HepG2 (cell line): ENCODE measurements at regions not wholly inside any gene's neighbourhood (a gene's known extent, or its start where the extent isn't known, plus 50 kb on each side); places are given as distances from the start of the nearest gene placed in this dataset.

Source experiments
- ATAC-seq: fragments of 200-7000 bp; cut with Tn5 transposase; 3 replicates; pipeline ENCODE4 v1.9.1; 2020; ENCODE audit warnings: mild to moderate bottlenecking, moderate library complexity
- BruUV-seq: library from RNA; stranded (reverse); fragments of 400-500 nt; replicated peaks from 2 replicates; lab custom pipeline; 2021; lab: Mats Ljungman, UMichigan
- CTCF ChIA-PET: fragments of 300-600 bp; formaldehyde crosslinking; extraction: SDS; loops from one replicate; lab custom pipeline; 2021; ENCODE audit warnings: low total read pairs, inconsistent platforms, low intra/inter-chr PET ratio; lab: Yijun Ruan, JAX
- POLR2A ChIA-PET: fragments of 350-600 bp; sonication (Branson Sonifier 250); formaldehyde crosslinking; loops from one replicate; lab custom pipeline; 2020; ENCODE audit warnings: antibody characterized with exemption, inconsistent platforms; lab: Yijun Ruan, JAX
- DNase-seq: peaks from one replicate; pipeline ENCODE4 v3.0.0-alpha.2; 2015; ENCODE audit warnings: low spot score
- FAIRE-seq: peaks from 3 replicates; lab custom pipeline; 2011; peaks lifted over from hg19 to GRCh38; lab: Jason Lieb, UNC
- H2AFZ ChIP-seq: one replicate; pipeline ENCODE4 v1.6.1; 2011; ENCODE audit warnings: low read length, inconsistent platforms
- H3K27ac ChIP-seq: fragments of 300-600 bp; 3 replicates; pipeline ENCODE4 v1.8.0; 2011; ENCODE audit warnings: mixed run types, mild to moderate bottlenecking, mixed read lengths, low read length, inconsistent platforms; ENCODE audit not compliant: insufficient read depth; ENCODE audit errors: extremely low read length
- H3K27me3 ChIP-seq, 2 experiments: fragments of 200-600 bp in 1 of 2; 2 replicates in 1 of 2; 3 replicates in 1 of 2; pipeline versions ENCODE4 v1.6.0 to v1.8.0; 2011; ENCODE audit warnings: low read length in 2 of 2, mild to moderate bottlenecking in 2 of 2, moderate library complexity in 2 of 2, inconsistent platforms in 1 of 2; ENCODE audit not compliant: insufficient read depth in 2 of 2, control insufficient read depth in 1 of 2
- H3K36me3 ChIP-seq, 2 experiments: fragments of 200-600 bp in 1 of 2; replicated peaks in 1 of 2; 2 replicates in 1 of 2; 3 replicates in 1 of 2; pipeline versions ENCODE4 v1.5.1 to v1.8.0; 2011; ENCODE audit warnings: low read length in 2 of 2, inconsistent platforms in 1 of 2; ENCODE audit not compliant: insufficient read depth in 2 of 2, control insufficient read depth in 1 of 2
- H3K4me1 ChIP-seq: 2 replicates; pipeline ENCODE4 v1.5.1; 2012; ENCODE audit warnings: low read length, inconsistent platforms; ENCODE audit not compliant: insufficient read depth
- H3K4me2 ChIP-seq: 2 replicates; pipeline ENCODE4 v1.6.0; 2011; ENCODE audit warnings: low read depth, low read length, inconsistent platforms
- H3K4me3 ChIP-seq, 3 experiments: fragments of 200-600 bp in 1 of 3; sonication (generic), shearing (Covaris generic) in 1 of 3; replicated peaks in 1 of 3; 2 replicates each; pipeline ENCODE4 v1.5.1; 2011 to 2016; ENCODE audit warnings: low read length in 3 of 3, inconsistent platforms in 2 of 3, low read depth in 2 of 3, mild to moderate bottlenecking in 2 of 3, control low read depth in 1 of 3, mixed read lengths in 1 of 3; ENCODE audit not compliant: insufficient read depth in 1 of 3
- H3K79me2 ChIP-seq: one replicate; pipeline ENCODE4 v1.6.1; 2011; ENCODE audit warnings: low read length, inconsistent platforms; ENCODE audit not compliant: insufficient read depth
- H3K9ac ChIP-seq: 2 replicates; pipeline ENCODE4 v1.6.0; 2011; ENCODE audit warnings: mild to moderate bottlenecking, low read depth, low read length, inconsistent platforms; ENCODE audit not compliant: insufficient read depth
- H3K9me3 ChIP-seq: 2 replicates; pipeline ENCODE4 v1.5.1; 2012; ENCODE audit warnings: mild to moderate bottlenecking, low read length
- H4K20me1 ChIP-seq: 2 replicates; pipeline ENCODE4 v1.6.0; 2011; ENCODE audit warnings: inconsistent platforms, mild to moderate bottlenecking, low read length, moderate library complexity; ENCODE audit not compliant: insufficient read depth
- GABPA ChIP-seq, 2 experiments: IDR thresholded peaks; 2 replicates each; pipeline ENCODE4 v1.6.1; 2011 to 2016; ENCODE audit warnings: low read depth in 2 of 2, low read length in 1 of 2, missing biosample characterization in 1 of 2, missing genetic modification characterization in 1 of 2
- NR2F1 ChIP-seq, 2 experiments: fragments of 450-650 bp in 1 of 2; formaldehyde crosslinking in 1 of 2; IDR thresholded peaks; 2 replicates each; pipeline versions ENCODE4 v1.5.0 to v1.6.1; 2016 to 2020; ENCODE audit warnings: mild to moderate bottlenecking in 1 of 2, missing compliant biosample characterization in 1 of 2, missing genetic modification reagents in 1 of 2, moderate library complexity in 1 of 2
- RXRB ChIP-seq: IDR thresholded peaks from 2 replicates; pipeline ENCODE4 v1.6.1; 2016; ENCODE audit warnings: borderline replicate concordance, missing genetic modification reagents, missing compliant biosample characterization
- ZNF274 ChIP-seq: sonication (generic); formaldehyde crosslinking; IDR thresholded peaks from 2 replicates; pipeline ENCODE4 v1.5.1; 2020; ENCODE audit warnings: mild to moderate bottlenecking, missing genetic modification reagents
- ZNF510 ChIP-seq: sonication (generic); formaldehyde crosslinking; IDR thresholded peaks from 2 replicates; pipeline ENCODE4 v1.4.0; 2020; ENCODE audit warnings: low read depth, mild to moderate bottlenecking, missing genetic modification reagents
- ZZZ3 ChIP-seq: sonication (generic); formaldehyde crosslinking; IDR thresholded peaks from 2 replicates; pipeline ENCODE4 v1.4.0; 2020; ENCODE audit warnings: missing genetic modification reagents, mild to moderate bottlenecking, borderline replicate concordance
- WGBS: methylation state at CpG from one replicate; pipeline ENCODE4 v1.1.6; 2017; ENCODE audit warnings: low lambda C conversion rate; 5-methylcytosine and 5-hydroxymethylcytosine counted together
- in situ Hi-C: cut with HindIII; loops from 2 replicates; pipeline ENCODE4 v1.10.0; 2017; ENCODE audit warnings: low pct_unique_long_range_greater_than_20kb; ENCODE audit not compliant: extremely low pct_ligation_motif_present
- intact Hi-C: fragments of 100-400 bp; cut with micrococcal nuclease; formaldehyde crosslinking; loops from one replicate; pipeline ENCODE4 v1.10.0; 2022; ENCODE audit not compliant: unreplicated experiment
- TF ChIP-seq, protein P1 (sequence below): sonication (generic); IDR thresholded peaks from 2 replicates; pipeline ENCODE4 v1.6.1; 2016; ENCODE audit warnings: low read depth, borderline replicate concordance
- TF ChIP-seq, protein P2 (sequence below): sonication (generic); formaldehyde crosslinking; IDR thresholded peaks from 2 replicates; pipeline ENCODE4 v1.8.0; 2022; ENCODE audit warnings: mild to moderate bottlenecking, missing genetic modification reagents, borderline replicate concordance
- TF ChIP-seq, protein P3 (sequence below): sonication (generic); formaldehyde crosslinking; IDR thresholded peaks from 2 replicates; pipeline ENCODE4 v1.5.0; 2020; ENCODE audit warnings: mild to moderate bottlenecking, missing genetic modification reagents
- TF ChIP-seq, protein P4 (sequence below): sonication (generic); formaldehyde crosslinking; conservative IDR thresholded peaks from 2 replicates; pipeline ENCODE4 v1.5.0; 2020; ENCODE audit warnings: missing genetic modification reagents
- TF ChIP-seq, protein P5 (sequence below): sonication (generic); formaldehyde crosslinking; IDR thresholded peaks from 2 replicates; pipeline ENCODE4 v1.9.0; 2021; ENCODE audit warnings: missing genetic modification reagents, borderline replicate concordance
- TF ChIP-seq, protein P6 (sequence below): sonication (generic); formaldehyde crosslinking; IDR thresholded peaks from 2 replicates; pipeline ENCODE4 v1.4.0; 2020; ENCODE audit warnings: missing genetic modification reagents

DNA sequence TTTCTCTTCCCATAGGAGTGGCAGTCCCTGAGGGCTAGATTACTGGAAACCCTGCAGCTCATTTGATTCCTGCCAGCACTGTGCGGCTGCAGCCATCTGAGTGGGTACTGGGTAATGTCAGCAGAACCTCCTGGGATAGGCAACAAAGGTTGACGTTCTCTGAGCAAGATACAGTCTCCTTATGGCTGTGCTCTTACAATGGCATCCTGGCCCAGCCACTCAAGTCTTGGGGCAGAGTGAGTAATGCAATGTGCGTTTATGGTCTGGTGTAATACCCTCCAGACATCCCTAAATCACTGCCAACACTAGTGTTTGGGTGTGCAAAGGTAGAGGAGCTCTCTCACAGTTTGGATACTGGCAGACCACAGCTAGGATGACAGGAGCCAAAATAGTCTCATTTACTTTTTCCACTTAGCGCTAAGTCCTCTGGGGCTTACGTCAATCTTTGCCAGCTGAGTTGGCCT is 775.8 kb downstream of the ZNF385D start:
- DNase-seq (no peak), FAIRE-seq (no peak), ATAC-seq (no peak)
- ChIA-PET CTCF (no interaction called here), POLR2A (no interaction called here)
- in situ Hi-C loops (no loop called here), intact Hi-C loops (no loop called here)
- BruUV-seq, result no TSS peak
- H3K4me1 ChIP-seq, result no peaks in the 10 kb centered on the region
- no peak overlapping the region for H3K4me3 ChIP-seq
- H2AFZ ChIP-seq, result no peak overlapping the region
- H3K27me3 ChIP-seq, result no peaks in the 10 kb centered on the region
- WGBS, result 25% methylated on average over 2 of the region's 5 CpGs
- no peak overlapping the region for H3K4me2 ChIP-seq
- peaks cover 40% of the 10 kb centered on the region for H3K9me3 ChIP-seq
- no peak overlapping the region for H3K9ac ChIP-seq
- H4K20me1 ChIP-seq, result no peaks in the 10 kb centered on the region
- H3K27ac ChIP-seq, result no peak overlapping the region
- H3K36me3 ChIP-seq, result no peaks in the 10 kb centered on the region
- no peaks in the 10 kb centered on the region for H3K79me2 ChIP-seq
- TF ChIP-seq, protein P1, sequence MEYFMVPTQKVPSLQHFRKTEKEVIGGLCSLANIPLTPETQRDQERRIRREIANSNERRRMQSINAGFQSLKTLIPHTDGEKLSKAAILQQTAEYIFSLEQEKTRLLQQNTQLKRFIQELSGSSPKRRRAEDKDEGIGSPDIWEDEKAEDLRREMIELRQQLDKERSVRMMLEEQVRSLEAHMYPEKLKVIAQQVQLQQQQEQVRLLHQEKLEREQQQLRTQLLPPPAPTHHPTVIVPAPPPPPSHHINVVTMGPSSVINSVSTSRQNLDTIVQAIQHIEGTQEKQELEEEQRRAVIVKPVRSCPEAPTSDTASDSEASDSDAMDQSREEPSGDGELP, result no peak
- TF ChIP-seq GABPA (IDR thresholded peaks at IDR 0.05; ENCODE audit: low read depth, low read length), result no peak
- no peak for TF ChIP-seq GABPA (CRISPR knock-in tag; IDR thresholded peaks at IDR 0.05; ENCODE audit: low read depth)
- TF ChIP-seq, protein P2, sequence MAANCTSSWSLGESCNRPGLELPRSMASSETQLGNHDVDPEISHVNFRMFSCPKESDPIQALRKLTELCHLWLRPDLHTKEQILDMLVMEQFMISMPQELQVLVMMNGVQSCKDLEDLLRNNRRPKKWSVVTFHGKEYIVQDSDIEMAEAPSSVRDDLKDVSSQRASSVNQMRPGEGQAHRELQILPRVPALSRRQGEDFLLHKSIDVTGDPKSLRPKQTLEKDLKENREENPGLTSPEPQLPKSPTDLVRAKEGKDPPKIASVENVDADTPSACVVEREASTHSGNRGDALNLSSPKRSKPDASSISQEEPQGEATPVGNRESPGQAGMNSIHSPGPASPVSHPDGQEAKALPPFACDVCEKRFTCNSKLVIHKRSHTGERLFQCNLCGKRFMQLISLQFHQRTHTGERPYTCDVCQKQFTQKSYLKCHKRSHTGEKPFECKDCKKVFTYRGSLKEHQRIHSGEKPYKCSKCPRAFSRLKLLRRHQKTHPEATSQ (CRISPR knock-in tag), result no peak
- TF ChIP-seq, protein P3, sequence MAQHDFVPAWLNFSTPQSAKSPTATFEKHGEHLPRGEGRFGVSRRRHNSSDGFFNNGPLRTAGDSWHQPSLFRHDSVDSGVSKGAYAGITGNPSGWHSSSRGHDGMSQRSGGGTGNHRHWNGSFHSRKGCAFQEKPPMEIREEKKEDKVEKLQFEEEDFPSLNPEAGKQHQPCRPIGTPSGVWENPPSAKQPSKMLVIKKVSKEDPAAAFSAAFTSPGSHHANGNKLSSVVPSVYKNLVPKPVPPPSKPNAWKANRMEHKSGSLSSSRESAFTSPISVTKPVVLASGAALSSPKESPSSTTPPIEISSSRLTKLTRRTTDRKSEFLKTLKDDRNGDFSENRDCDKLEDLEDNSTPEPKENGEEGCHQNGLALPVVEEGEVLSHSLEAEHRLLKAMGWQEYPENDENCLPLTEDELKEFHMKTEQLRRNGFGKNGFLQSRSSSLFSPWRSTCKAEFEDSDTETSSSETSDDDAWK (CRISPR knock-in tag), result no peak
- no peak for TF ChIP-seq ZZZ3 (CRISPR knock-in tag)
- no peak for TF ChIP-seq RXRB
- TF ChIP-seq, protein P4, sequence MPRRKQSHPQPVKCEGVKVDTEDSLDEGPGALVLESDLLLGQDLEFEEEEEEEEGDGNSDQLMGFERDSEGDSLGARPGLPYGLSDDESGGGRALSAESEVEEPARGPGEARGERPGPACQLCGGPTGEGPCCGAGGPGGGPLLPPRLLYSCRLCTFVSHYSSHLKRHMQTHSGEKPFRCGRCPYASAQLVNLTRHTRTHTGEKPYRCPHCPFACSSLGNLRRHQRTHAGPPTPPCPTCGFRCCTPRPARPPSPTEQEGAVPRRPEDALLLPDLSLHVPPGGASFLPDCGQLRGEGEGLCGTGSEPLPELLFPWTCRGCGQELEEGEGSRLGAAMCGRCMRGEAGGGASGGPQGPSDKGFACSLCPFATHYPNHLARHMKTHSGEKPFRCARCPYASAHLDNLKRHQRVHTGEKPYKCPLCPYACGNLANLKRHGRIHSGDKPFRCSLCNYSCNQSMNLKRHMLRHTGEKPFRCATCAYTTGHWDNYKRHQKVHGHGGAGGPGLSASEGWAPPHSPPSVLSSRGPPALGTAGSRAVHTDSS (CRISPR knock-in tag), result no peak
- TF ChIP-seq, protein P5, sequence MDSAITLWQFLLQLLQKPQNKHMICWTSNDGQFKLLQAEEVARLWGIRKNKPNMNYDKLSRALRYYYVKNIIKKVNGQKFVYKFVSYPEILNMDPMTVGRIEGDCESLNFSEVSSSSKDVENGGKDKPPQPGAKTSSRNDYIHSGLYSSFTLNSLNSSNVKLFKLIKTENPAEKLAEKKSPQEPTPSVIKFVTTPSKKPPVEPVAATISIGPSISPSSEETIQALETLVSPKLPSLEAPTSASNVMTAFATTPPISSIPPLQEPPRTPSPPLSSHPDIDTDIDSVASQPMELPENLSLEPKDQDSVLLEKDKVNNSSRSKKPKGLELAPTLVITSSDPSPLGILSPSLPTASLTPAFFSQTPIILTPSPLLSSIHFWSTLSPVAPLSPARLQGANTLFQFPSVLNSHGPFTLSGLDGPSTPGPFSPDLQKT (CRISPR knock-in tag), result no peak
- TF ChIP-seq, protein P6, sequence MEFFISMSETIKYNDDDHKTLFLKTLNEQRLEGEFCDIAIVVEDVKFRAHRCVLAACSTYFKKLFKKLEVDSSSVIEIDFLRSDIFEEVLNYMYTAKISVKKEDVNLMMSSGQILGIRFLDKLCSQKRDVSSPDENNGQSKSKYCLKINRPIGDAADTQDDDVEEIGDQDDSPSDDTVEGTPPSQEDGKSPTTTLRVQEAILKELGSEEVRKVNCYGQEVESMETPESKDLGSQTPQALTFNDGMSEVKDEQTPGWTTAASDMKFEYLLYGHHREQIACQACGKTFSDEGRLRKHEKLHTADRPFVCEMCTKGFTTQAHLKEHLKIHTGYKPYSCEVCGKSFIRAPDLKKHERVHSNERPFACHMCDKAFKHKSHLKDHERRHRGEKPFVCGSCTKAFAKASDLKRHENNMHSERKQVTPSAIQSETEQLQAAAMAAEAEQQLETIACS (CRISPR knock-in tag), result no peak
- TF ChIP-seq NR2F1 (CRISPR knock-in tag; IDR thresholded peaks at IDR 0.05), result no peak
- no peak for TF ChIP-seq ZNF274 (CRISPR knock-in tag)
- TF ChIP-seq ZNF510 (CRISPR knock-in tag), result no peak
